ENCODE measurements at regions not wholly inside any gene's neighbourhood (a gene's known extent, or its start where the extent isn't known, plus 50 kb on each side); places are given as distances from the start of the nearest gene placed in this dataset.

GRCh38 chr2:88307817-88308216 lies 137.7 kb downstream of the THNSL2 start:
- TF ChIP-seq NR2C2 (IDR thresholded peaks at IDR 0.05; ENCODE audit: borderline replicate concordance, control insufficient read depth, insufficient read length, low read depth) (no peak), NFYA (IDR thresholded peaks at IDR 0.05; ENCODE audit: borderline replicate concordance, low read depth, low read length) (no peak), JUND (IDR thresholded peaks at IDR 0.05; ENCODE audit: low read depth, low read length) (no peak), ZNF274 (IDR thresholded peaks at IDR 0.05; ENCODE audit: insufficient read depth, insufficient read length) (no peak), EZH2 (IDR thresholded peaks at IDR 0.05; ENCODE audit: borderline replicate concordance, control insufficient read depth, low read depth, low read length) (no peak), SMARCA5 (IDR thresholded peaks at IDR 0.05) (no peak), ZBTB33 (IDR thresholded peaks at IDR 0.05) (no peak), E2F4 (IDR thresholded peaks at IDR 0.05; ENCODE audit: low read depth, low read length) (no peak), CEBPB (IDR thresholded peaks at IDR 0.05; ENCODE audit: borderline replicate concordance in 1 of 2, low read depth in 2 of 2, low read length in 2 of 2) (no peak), BHLHE40 (IDR thresholded peaks at IDR 0.05; ENCODE audit: borderline replicate concordance in 1 of 2, low read depth in 2 of 2, low read length in 1 of 2) (no peak), HDAC2 (IDR thresholded peaks at IDR 0.05) (no peak), ZBED1 (IDR thresholded peaks at IDR 0.05; ENCODE audit: borderline replicate concordance) (no peak)
- TF ChIP-seq, protein P1, sequence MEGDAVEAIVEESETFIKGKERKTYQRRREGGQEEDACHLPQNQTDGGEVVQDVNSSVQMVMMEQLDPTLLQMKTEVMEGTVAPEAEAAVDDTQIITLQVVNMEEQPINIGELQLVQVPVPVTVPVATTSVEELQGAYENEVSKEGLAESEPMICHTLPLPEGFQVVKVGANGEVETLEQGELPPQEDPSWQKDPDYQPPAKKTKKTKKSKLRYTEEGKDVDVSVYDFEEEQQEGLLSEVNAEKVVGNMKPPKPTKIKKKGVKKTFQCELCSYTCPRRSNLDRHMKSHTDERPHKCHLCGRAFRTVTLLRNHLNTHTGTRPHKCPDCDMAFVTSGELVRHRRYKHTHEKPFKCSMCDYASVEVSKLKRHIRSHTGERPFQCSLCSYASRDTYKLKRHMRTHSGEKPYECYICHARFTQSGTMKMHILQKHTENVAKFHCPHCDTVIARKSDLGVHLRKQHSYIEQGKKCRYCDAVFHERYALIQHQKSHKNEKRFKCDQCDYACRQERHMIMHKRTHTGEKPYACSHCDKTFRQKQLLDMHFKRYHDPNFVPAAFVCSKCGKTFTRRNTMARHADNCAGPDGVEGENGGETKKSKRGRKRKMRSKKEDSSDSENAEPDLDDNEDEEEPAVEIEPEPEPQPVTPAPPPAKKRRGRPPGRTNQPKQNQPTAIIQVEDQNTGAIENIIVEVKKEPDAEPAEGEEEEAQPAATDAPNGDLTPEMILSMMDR (IDR thresholded peaks at IDR 0.05 in 2 of 3, conservative IDR thresholded peaks at IDR 0.05 in 1 of 3; ENCODE audit: control insufficient read depth in 2 of 3, extremely low read depth in 1 of 3, insufficient read depth in 1 of 3, low read depth in 3 of 3, low read length in 3 of 3), result peak; percentile 35 to 48 (median 46); a peak in 5 of 6 replicates
- TF ChIP-seq, protein P2, sequence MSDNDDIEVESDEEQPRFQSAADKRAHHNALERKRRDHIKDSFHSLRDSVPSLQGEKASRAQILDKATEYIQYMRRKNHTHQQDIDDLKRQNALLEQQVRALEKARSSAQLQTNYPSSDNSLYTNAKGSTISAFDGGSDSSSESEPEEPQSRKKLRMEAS (IDR thresholded peaks at IDR 0.05; ENCODE audit: low read depth, low read length), result no peak
